Trophoblast cell (in vitro differentiated cells and primary cell): ENCODE measurements at regions not wholly inside any gene's neighbourhood (a gene's known extent, or its start where the extent isn't known, plus 50 kb on each side); places are given as distances from the start of the nearest gene placed in this dataset.
A peak's percentile ranks its signal among the peaks of the same experiment; 100 is the strongest.

Experiments used
- DNase-seq, 2 donors: peaks; one replicate each; pipeline ENCODE4 v3.0.0-alpha.2; 2016
- H2AFZ ChIP-seq: 2 replicates; pipeline ENCODE4 v1.6.1; 2013; ENCODE audit warnings: low read length, moderate library complexity, mild to moderate bottlenecking; ENCODE audit not compliant: insufficient read depth, poor library complexity
- H2AK5ac ChIP-seq: 2 replicates; pipeline ENCODE4 v1.6.1; 2013; ENCODE audit warnings: mild to moderate bottlenecking, low read length
- H2BK120ac ChIP-seq: 2 replicates; pipeline ENCODE4 v1.6.1; 2013; ENCODE audit warnings: low read length, mild to moderate bottlenecking, moderate library complexity; ENCODE audit not compliant: insufficient read depth, poor library complexity
- H2BK12ac ChIP-seq: 2 replicates; pipeline ENCODE4 v1.6.1; 2013; ENCODE audit warnings: mild to moderate bottlenecking, low read length, moderate library complexity
- H2BK5ac ChIP-seq: 2 replicates; pipeline ENCODE4 v1.6.1; 2013; ENCODE audit warnings: low read length, low read depth, moderate library complexity, mild to moderate bottlenecking; ENCODE audit not compliant: poor library complexity
- H3K14ac ChIP-seq: 2 replicates; pipeline ENCODE4 v1.6.1; 2013; ENCODE audit warnings: mild to moderate bottlenecking, low read length
- H3K18ac ChIP-seq: 2 replicates; pipeline ENCODE4 v1.6.1; 2013; ENCODE audit warnings: mild to moderate bottlenecking, low read length
- H3K23ac ChIP-seq: 2 replicates; pipeline ENCODE4 v1.6.1; 2013; ENCODE audit warnings: low read length
- H3K27ac ChIP-seq: 2 replicates; pipeline ENCODE4 v1.5.1; 2013; ENCODE audit warnings: low read depth, mild to moderate bottlenecking, inconsistent platforms, low read length, moderate library complexity
- H3K27me3 ChIP-seq: 2 replicates; pipeline ENCODE4 v1.6.1; 2013; ENCODE audit warnings: inconsistent platforms, mild to moderate bottlenecking, low read length, moderate library complexity; ENCODE audit not compliant: insufficient read depth
- H3K36me3 ChIP-seq, 2 experiments: 1 replicate in 1 of 2; 2 replicates in 1 of 2; pipeline ENCODE4 v1.6.1; 2013; ENCODE audit warnings: low read length in 2 of 2, mild to moderate bottlenecking in 2 of 2, moderate library complexity in 1 of 2; ENCODE audit not compliant: insufficient read depth in 2 of 2, control insufficient read depth in 1 of 2
- H3K4ac ChIP-seq: 2 replicates; pipeline ENCODE4 v1.6.1; 2013; ENCODE audit warnings: low read depth, mild to moderate bottlenecking, low read length, moderate library complexity
- H3K4me1 ChIP-seq, 2 experiments: 1 replicate in 1 of 2; 2 replicates in 1 of 2; pipeline ENCODE4 v1.6.1; 2013; ENCODE audit warnings: low read length in 2 of 2, mild to moderate bottlenecking in 2 of 2, moderate library complexity in 1 of 2; ENCODE audit not compliant: insufficient read depth in 2 of 2, control insufficient read depth in 1 of 2
- H3K4me2 ChIP-seq: 2 replicates; pipeline ENCODE4 v1.6.1; 2013; ENCODE audit warnings: inconsistent platforms, mild to moderate bottlenecking, low read length, moderate library complexity
- H3K4me3 ChIP-seq: 2 replicates; pipeline ENCODE4 v1.5.1; 2013; ENCODE audit warnings: mild to moderate bottlenecking, low read depth, low read length, inconsistent platforms
- H3K79me1 ChIP-seq: one replicate; pipeline ENCODE4 v1.6.1; 2013; ENCODE audit warnings: low read length
- H3K79me2 ChIP-seq: 2 replicates; pipeline ENCODE4 v1.6.1; 2013; ENCODE audit warnings: low read length, mild to moderate bottlenecking; ENCODE audit not compliant: control insufficient read depth, insufficient read depth, poor library complexity
- H3K9ac ChIP-seq: 2 replicates; pipeline ENCODE4 v1.6.1; 2013; ENCODE audit warnings: mild to moderate bottlenecking, low read length
- H3K9me3 ChIP-seq: 2 replicates; pipeline ENCODE4 v1.6.1; 2013; ENCODE audit warnings: low read depth, mild to moderate bottlenecking, control low read depth, inconsistent platforms, low read length; ENCODE audit not compliant: insufficient read depth
- H4K12ac ChIP-seq: 2 replicates; pipeline ENCODE4 v1.6.1; 2013; ENCODE audit warnings: low read depth, mild to moderate bottlenecking, low read length, moderate library complexity
- H4K8ac ChIP-seq: 2 replicates; pipeline ENCODE4 v1.6.1; 2013; ENCODE audit warnings: low read depth, mild to moderate bottlenecking, low read length, moderate library complexity
- H4K91ac ChIP-seq: one replicate; pipeline ENCODE4 v1.6.1; 2013; ENCODE audit warnings: low read depth, mild to moderate bottlenecking, low read length, moderate library complexity
- WGBS: extraction: QIAGEN DNeasy Blood & Tissue Kit; methylation state at CpG from one replicate; pipeline ENCODE4 v1.1.7; 2013; ENCODE audit warnings: missing lambda C conversion rate; ENCODE audit not compliant: insufficient read length, insufficient coverage; ENCODE audit errors: extremely low coverage; 5-methylcytosine and 5-hydroxymethylcytosine counted together

GRCh38 chr1:240687820-240688219 lies 75.9 kb upstream of the GREM2 start:
- no CpG with 5 or more reads among the region's 4 CpGs for WGBS
- DNase-seq, result peak; percentile 58 to 89
- Histone ChIP-seq H3K4me2 (no peak overlapping the region), H3K27me3 (no peaks in the 10 kb centered on the region), H4K12ac (no peak overlapping the region), H3K9ac (no peak overlapping the region), H3K79me1 (peaks cover 2% of the 10 kb centered on the region), H3K27ac (no peak overlapping the region), H2BK5ac (no peak overlapping the region), H3K23ac (no peak overlapping the region), H2BK120ac (peak overlapping the region; percentile 33), H2AK5ac (no peak overlapping the region), H3K36me3 (no peaks in the 10 kb centered on the region), H2AFZ (no peak overlapping the region), H3K14ac (no peak overlapping the region), H3K4me1 (no peaks in the 10 kb centered on the region), H3K18ac (no peak overlapping the region), H3K4me3 (no peak overlapping the region), H3K9me3 (no peaks in the 10 kb centered on the region), H2BK12ac (no peak overlapping the region), H3K4ac (no peak overlapping the region), H4K8ac (no peak overlapping the region), H3K79me2 (no peaks in the 10 kb centered on the region), H4K91ac (no peak overlapping the region)

DNA sequence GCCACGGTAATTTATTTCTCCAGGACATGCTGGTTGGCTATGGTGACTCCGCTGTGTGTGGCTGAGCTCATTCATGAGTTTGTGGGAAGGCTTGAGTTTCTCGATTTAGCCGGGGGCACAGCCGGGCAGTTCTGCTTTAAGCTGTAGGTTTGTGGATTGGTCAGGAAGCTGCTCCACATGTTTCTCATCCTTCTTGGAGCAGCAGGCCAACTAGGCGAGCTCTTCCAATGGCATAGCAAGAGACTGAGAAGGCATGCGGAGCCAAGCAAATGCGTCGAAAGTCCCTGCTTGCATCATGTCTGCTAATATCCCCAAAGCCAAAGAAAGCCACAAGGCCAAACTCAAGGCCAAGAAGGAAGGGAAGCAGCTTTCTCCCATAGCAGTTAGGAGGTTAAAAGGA lies 71.6 kb upstream of the GREM2 start:
- H3K36me3 ChIP-seq, result no peaks in the 10 kb centered on the region
- peak overlapping the region; percentile 34 for H3K9ac ChIP-seq
- no peak for DNase-seq
- no peak overlapping the region for H3K23ac ChIP-seq
- no peak overlapping the region for H4K8ac ChIP-seq
- WGBS, result no CpG with 5 or more reads among the region's 9 CpGs
- H3K27ac ChIP-seq, result no peak overlapping the region
- no peak overlapping the region for H3K4me2 ChIP-seq
- H2BK120ac ChIP-seq, result no peak overlapping the region
- no peak overlapping the region for H2BK5ac ChIP-seq
- no peaks in the 10 kb centered on the region for H3K9me3 ChIP-seq
- no peaks in the 10 kb centered on the region for H3K27me3 ChIP-seq
- no peak overlapping the region for H3K14ac ChIP-seq
- no peak overlapping the region for H4K12ac ChIP-seq
- H3K4me3 ChIP-seq, result no peak overlapping the region
- no peak overlapping the region for H3K18ac ChIP-seq
- no peak overlapping the region for H4K91ac ChIP-seq
- H2AFZ ChIP-seq, result no peak overlapping the region
- no peak overlapping the region for H2AK5ac ChIP-seq
- no peaks in the 10 kb centered on the region for H3K79me1 ChIP-seq
- H3K4ac ChIP-seq, result no peak overlapping the region
- H3K4me1 ChIP-seq, result no peaks in the 10 kb centered on the region
- no peak overlapping the region for H2BK12ac ChIP-seq
- H3K79me2 ChIP-seq, result no peaks in the 10 kb centered on the region

- no peak overlapping the region for H2BK12ac ChIP-seq
- no peak overlapping the region for H4K91ac ChIP-seq
- no peaks in the 10 kb centered on the region for H3K79me2 ChIP-seq
- H3K36me3 ChIP-seq, result no peaks in the 10 kb centered on the region
- H2BK120ac ChIP-seq, result no peak overlapping the region
- no peak overlapping the region for H2AK5ac ChIP-seq
- no peak overlapping the region for H3K18ac ChIP-seq
- no peak overlapping the region for H3K4ac ChIP-seq
- H3K9me3 ChIP-seq, result no peaks in the 10 kb centered on the region
- H3K4me2 ChIP-seq, result no peak overlapping the region
- no peaks in the 10 kb centered on the region for H3K79me1 ChIP-seq
- no peaks in the 10 kb centered on the region for H3K4me1 ChIP-seq
- H3K27ac ChIP-seq, result no peak overlapping the region
- no peak overlapping the region for H3K14ac ChIP-seq
- no CpG with 5 or more reads among the region's 10 CpGs for WGBS
- DNase-seq, result no peak
- no peak overlapping the region for H4K12ac ChIP-seq
- no peak overlapping the region for H2BK5ac ChIP-seq
- H4K8ac ChIP-seq, result no peak overlapping the region
- no peak overlapping the region for H2AFZ ChIP-seq
- no peak overlapping the region for H3K4me3 ChIP-seq
- H3K9ac ChIP-seq, result no peak overlapping the region
- H3K23ac ChIP-seq, result no peak overlapping the region
- no peaks in the 10 kb centered on the region for H3K27me3 ChIP-seq
These were observed 70.9 kb upstream of the GREM2 start for GRCh38 chr1:240682859-240683242.

DNA sequence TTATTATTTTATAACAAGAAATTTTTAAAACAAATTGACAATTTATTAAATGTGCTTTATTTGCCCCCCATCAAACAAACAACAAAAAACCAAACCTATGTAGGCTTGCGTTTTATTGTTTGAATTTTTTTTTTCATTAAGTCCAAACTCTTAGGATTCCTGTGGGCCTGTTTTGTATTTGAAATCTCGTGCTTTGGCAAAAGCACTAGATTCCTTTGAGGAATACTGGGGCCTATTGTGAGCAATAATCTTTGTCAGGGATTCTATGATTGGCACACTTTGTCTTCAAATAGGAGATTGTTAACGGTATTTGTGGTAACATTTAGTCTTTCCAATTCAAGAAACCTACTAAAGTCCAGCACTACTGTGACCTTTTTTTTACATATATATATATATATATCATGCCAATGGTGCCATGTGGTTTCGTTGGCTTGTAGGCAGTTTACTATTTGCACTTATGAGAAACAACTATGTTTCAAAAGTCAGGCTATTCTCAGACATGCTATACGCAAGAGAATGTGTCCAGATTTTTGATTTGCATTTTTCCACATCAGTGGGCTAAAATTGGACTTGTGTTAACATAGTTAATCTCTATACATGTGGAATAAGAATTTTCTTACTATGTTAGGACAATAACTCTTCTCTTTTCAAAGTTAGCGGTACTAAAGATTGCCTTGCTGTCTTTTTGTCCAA lies 70.4 kb upstream of the GREM2 start:
- no peaks in the 10 kb centered on the region for H3K4me1 ChIP-seq
- no peak overlapping the region for H2AFZ ChIP-seq
- no peak overlapping the region for H2BK12ac ChIP-seq
- DNase-seq, result no peak
- H4K91ac ChIP-seq, result no peak overlapping the region
- no peaks in the 10 kb centered on the region for H3K79me1 ChIP-seq
- H3K27me3 ChIP-seq, result no peaks in the 10 kb centered on the region
- no peak overlapping the region for H3K18ac ChIP-seq
- no peaks in the 10 kb centered on the region for H3K79me2 ChIP-seq
- H3K14ac ChIP-seq, result no peak overlapping the region
- no peak overlapping the region for H3K23ac ChIP-seq
- WGBS, result no CpG with 5 or more reads among the region's 6 CpGs
- no peak overlapping the region for H4K12ac ChIP-seq
- H4K8ac ChIP-seq, result no peak overlapping the region
- no peak overlapping the region for H3K4me2 ChIP-seq
- H2BK5ac ChIP-seq, result no peak overlapping the region
- no peak overlapping the region for H2AK5ac ChIP-seq
- H3K4me3 ChIP-seq, result no peak overlapping the region
- no peaks in the 10 kb centered on the region for H3K36me3 ChIP-seq
- no peaks in the 10 kb centered on the region for H3K9me3 ChIP-seq
- H3K27ac ChIP-seq, result no peak overlapping the region
- H2BK120ac ChIP-seq, result no peak overlapping the region
- no peak overlapping the region for H3K4ac ChIP-seq
- H3K9ac ChIP-seq, result no peak overlapping the region
